Raji (cell line): ENCODE measurements at regions not wholly inside any gene's neighbourhood (a gene's known extent, or its start where the extent isn't known, plus 50 kb on each side); places are given as distances from the start of the nearest gene placed in this dataset.

Experiments
- POLR2A ChIP-seq: IDR thresholded peaks from 2 replicates; pipeline ENCODE4 v1.6.1; 2011; ENCODE audit warnings: low read depth, low read length, control low read depth; ENCODE audit not compliant: insufficient read depth

DNA sequence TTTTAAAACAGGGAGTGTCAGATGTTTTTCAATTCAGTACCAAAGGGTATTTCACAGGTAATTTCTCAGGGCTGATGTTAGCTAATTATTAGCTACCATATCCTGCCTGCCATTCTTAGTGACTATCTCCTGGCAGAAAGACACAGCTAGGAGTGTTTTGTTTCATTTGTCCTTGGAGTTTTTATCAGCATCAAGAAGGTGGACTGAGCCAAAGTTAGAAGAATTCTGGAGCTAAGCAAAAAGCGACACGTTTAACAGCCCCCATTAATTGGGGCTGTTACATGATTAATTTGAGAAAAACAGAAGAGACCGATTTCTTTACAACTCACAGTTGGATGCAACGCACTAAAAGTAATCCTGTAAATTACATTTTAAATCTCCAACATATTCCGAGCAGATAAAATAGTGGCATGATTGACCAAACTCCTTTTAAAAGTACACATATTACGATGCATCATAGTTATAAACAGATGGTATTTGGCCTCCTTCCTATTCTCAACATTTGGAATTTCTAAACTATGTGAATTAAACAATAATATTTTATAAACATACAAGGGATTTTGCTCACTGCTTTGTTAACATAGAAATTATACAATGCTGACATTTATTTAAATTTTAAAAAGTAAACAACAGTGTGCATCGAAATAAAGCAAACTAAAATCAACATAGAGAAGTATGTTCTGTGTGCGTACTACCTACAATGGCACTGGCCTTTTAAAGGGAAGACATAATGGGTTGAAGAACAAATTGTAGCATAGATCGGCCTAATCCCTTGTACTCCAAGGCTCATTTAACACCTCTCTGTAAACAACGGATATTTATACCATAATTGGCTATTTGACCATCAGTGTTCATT is 585.1 kb downstream of the ZEB2 start:
- no peak for TF ChIP-seq POLR2A

DNA sequence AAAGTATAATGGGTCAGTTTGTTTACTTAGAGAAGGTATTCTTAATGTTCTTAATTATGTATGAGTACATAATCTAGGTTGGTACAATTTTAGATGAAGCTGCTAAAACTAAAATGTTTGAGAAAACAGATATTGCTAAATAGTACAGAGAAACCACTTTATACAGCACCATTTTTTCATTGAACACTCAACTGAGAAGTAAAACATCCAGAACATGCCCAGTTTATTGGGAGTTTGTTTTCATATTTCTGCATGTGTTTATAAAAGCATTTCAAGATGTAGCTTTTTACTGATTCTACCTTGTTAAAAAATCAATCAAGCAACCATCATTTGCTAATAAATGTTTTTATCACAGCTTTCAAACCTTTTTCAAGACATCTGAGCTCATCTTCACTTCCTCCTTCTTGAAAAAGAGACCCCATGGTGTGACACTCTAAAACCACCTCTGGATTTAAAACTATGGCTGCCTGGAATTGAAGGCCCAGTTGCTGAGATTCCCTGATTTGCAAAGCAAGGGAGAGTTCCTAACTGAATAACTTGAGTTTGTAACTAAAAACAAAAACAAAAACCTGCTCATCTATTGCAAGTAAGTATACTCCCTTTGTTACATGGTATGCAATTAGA is 585.9 kb downstream of the ZEB2 start:
- TF ChIP-seq POLR2A: no peak

DNA sequence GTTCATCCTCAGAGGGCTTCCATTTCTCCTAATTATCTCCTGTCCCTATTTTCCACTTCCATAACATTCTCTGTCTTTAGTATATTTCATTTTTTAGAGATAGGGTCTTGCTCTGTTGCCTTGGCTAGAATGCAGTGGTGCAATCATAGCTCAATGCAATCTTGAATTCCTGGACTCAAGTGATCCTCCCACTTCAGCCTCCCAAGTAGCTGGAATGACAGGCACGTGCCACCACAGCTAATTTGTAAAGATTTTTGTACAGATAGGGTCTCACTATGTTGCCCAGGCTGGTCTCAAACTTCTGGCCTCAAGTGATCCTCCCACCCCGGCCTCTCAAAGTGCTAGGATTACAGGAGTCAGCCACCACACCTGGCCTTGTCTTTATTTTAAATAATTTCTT is 589.0 kb downstream of the ZEB2 start:
- no peak for TF ChIP-seq POLR2A

DNA sequence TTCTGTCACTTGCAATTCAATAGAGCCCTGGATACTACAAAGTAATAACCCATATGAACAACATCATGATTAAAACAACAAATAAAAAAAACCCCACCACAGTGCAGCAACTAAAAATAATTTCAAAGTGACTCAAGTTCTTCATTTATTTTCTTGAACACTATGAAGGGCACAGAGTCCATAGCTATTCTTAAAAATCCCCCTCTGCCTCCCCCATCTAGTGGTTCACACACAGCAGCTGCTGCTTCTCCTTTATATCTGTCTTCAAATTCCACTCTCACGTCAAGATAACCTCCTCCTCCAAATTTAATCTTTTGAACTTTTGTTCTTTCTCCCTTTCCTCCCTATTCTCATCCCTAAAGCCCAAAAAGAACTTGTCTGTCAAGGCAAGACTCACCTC is 591.3 kb downstream of the ZEB2 start:
- no peak for TF ChIP-seq POLR2A

DNA sequence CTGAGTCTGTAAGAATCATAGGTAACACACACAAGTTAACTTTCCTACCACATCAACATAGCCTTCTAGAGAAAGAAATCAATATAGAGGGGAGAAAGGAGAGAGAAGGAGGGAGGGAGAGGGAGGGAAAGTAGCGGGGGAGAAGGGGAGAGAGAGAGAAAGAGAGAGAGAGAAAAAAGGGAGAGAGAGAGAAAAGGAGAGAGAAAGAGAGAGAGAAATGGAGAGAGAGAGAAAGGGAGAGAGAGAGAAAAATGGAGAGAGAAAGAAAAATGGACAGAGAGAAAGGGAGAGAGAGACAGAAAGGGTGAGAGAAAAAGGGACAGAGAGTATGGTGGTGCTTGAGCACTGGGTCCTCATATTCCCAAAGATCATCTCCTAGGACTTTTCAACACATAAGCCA is 591.7 kb downstream of the ZEB2 start:
- no peak for TF ChIP-seq POLR2A

DNA sequence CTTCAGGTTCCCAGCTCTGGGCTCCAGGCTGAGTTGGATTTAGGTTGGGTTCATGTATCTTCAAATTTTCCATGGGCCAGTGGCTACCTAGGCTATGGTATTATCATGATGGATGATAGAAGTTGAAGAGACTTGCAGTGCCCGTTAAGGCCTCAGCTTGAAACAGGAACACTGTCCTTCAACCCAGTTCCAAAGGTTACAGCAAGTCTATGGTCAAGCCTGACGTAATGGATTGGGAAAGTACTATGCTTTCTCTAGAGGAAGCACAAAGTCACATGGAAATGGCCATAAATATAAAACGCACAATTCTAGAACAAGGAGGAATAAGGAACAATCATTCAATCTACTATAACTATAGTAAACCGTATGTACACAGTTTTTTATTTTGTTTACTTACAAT is 593.2 kb downstream of the ZEB2 start:
- TF ChIP-seq POLR2A: no peak

DNA sequence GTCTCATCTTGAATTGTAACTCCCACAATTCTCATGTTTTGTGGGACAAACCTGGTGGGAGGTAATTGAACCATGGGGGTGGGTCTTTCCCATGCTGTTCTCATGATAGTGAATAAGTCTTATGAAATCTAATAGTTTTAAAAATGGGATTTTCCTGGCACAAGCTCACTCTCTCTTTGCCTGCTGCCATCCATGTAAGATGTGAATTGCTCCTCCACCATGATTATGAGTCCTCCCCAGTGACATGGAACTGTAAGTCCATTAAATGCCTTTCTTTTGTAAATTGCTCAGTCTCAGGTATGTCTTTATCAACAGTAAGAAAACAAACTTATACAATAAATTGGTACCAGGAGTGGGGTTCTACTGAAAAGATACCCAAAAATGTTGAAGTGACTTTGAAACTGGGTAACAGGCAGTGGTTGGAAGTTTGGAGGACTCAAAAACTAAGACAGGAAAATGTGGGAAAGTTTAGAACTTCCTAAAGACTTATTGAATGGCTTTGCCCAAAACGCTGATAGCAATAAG is 601.4 kb downstream of the ZEB2 start:
- no peak for TF ChIP-seq POLR2A

DNA sequence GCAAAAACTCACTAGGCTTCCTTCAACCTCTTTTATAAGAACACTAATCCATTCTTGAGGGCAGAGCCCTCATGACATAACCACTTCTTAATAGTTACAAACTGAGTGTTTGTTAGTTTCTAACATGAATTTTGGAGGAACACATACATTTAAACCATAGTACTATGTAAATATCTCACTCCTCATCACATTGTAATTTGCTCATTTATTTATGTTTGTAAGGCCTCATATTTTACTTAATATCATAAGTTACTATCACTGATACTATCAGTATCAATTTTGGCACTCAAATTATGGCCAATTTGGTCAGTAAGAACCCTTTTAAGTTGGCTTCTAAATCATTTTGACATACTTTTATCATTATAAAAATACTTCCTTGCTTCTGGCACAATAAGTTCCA is 603.1 kb downstream of the ZEB2 start:
- no peak for TF ChIP-seq POLR2A

DNA sequence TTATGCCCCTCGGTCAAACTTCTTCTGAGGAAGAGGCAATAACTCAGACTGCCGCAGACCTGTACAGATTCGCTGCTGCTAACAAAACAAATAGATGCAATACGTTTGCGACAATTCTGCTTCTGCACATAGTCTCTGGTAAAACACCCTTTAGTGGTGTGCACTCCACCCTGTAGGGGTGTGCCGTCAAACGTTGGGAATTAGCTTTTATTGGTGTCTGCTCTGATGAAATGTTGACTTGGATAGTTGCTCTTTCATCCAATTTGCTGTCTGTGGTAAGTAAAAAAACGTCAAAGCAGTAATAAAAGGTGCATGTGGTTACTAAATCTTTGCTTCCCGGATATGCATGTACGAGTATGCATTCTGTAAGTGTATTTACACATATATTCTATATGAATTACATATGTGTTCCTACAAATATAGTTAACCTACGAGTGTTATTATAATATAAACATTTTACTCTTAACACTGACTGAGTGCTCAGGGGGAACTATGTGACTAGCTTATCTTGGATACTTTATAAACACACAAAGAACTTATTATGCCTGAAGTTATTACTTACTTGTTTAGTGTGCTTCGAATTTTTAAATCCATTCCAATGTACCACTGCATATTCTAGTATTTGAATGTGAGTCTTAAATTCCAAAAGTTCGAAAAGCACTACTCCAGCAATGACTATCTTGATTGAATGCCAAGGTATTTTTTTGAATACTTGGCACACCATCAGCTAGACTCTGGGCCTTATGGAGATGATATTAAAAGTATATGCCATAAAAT is 610.2 kb downstream of the ZEB2 start:
- TF ChIP-seq POLR2A: no peak

DNA sequence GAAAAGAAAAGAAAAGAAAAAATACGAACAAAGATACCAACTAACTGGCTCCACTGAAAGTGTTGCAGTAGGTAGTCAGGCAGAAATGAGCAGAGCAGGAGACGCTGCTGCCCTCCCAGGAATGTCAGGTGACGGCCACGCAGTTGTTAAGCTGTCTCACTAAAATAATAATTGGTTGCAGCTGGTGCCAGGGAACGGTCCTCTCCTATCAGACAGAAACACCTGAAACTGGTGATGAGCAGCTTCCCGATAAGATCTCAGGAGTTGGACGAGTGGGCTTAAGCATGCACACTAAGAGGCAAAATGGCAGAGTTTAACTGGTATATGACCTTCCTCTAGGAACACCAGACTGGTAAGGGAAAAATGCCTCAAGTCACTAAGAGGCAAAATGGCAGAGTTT is 611.1 kb downstream of the ZEB2 start:
- TF ChIP-seq POLR2A: no peak

DNA sequence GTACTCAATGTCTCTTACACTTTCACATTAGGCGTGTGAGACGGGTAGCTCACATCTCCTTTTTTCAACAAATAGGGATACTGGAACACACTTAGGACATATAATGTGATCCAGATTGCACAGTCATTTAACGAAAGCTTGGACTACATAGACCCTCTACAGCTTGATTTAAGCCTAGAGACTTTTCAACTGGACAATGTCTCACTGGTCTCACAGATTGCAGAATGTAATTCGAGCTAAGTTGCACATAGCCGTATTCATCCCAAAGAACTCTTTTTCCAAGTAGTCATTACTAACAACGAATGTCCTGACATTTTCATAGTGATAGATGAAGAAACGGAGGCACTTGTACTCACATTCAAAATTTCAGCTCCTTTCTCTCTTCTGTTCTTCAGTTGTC is 612.1 kb downstream of the ZEB2 start:
- no peak for TF ChIP-seq POLR2A

DNA sequence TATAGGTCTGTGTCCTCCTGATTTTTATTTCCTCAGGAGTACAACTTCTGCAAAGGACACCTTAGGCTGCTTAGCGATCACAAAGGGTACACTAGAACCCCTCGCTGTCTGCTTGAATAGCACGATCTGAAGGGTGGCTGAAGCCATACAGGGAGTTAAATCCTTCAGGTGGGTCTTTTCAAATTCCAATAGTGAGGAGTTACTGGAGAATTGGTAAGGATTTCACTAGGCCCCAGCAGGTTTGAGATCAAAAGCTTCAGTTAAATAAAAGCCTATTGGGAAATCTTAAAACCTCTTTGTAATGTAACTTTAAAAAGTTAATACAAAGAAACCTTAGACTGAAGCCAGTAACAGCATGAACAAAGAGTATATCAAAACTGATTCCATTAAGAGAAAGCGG is 613.1 kb downstream of the ZEB2 start:
- no peak for TF ChIP-seq POLR2A

DNA sequence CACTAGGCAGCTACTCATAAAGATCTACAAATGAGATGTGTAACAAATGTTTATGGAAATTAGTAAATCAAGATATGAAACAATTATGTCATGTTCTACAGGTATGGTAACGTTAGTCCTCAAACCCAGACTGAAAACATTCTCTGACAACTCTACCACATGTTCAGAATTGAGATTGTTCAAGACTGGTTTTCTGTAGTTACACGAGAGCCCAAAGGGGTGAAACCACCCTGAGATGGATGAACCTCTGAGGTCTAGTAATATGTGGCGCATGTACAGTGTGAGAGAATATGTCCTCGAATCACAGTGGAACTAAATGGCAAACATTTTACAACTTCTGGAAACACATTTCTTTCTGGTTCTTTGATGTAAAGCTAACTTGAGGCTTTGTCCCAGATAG is 614.3 kb downstream of the ZEB2 start:
- no peak for TF ChIP-seq POLR2A

DNA sequence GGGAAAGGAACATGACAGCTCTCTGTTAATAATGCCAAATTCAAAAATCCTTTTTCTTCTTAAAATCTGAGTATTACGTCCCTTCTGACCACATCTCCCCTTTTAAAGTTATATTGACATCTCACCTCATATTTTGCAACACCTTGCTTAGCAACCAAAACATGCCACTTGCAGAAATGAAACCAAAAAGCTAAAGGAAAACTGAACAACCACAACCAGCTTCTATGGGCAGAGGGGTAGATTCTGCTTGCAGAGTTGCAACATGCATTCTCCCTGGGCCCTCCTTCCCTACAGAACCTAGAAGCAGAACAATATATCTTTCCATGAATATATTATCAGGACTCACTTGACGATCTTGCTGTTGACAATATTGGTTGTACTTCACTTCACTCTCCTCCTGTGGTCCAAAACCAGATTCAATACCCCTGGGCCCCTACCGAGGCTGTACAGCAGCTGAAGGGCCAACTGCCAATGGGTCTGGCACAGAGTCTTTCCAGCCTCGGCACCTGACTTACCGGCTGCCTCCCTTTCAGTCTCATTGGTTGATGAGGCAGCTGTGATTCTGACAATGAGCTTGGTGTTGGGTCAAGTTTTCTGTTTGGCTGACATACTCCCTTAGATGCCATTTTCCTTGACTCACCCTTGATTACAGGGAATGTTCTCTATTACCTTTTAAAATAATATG is 616.6 kb downstream of the ZEB2 start:
- no peak for TF ChIP-seq POLR2A

DNA sequence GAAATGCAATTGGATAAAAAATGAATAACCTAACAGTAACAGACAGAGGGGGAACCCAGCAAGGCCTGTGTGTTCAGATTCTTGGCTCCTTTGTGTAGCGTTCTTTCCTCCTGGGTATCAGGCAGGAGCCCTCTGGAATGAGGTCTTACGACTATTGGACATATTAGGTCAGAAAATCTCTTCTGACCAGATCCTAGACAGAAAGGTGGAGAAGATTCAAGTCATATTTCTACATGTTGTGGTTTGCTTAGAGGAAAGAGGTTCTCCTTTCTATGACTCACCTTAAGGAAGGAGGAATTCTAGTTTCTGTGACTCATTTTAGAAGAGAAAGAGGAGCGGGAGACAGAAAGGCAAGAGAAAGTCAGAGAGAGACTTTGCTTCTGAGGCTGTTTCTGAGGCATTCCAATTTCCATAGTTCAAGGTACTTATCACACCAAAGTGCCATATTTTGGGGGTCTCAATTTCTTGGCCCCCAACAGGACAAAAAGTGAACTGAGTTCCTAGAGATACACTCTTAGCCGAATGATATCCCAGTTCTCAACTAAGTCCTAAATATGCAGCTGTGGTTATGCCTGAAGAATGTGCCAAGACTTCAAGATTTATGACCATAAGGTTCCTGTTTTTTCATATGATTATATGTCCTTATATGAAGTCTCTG is 618.6 kb downstream of the ZEB2 start:
- TF ChIP-seq POLR2A: no peak

DNA sequence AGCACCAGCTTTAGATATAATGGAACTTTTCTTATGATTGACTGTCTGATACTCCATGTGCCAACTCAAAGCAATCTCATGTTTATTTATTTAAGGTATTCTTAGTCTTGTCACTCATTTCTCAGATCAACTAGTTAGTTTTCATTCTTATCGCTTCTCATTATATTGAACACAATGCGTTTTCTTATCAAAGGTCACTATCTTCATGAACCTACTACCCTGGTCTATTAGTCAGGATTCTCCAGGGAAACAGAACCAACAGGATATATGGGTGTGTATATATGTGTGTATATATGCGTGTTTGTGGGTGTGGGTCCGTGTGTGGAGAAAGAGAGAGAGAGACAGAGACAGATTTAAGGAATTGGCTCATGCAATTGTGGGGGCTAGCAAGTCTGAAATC is 619.9 kb downstream of the ZEB2 start:
- no peak for TF ChIP-seq POLR2A
